ENCODE measurements at regions not wholly inside any gene's neighbourhood (a gene's known extent, or its start where the extent isn't known, plus 50 kb on each side); places are given as distances from the start of the nearest gene placed in this dataset.

GRCh38 chr15:95830281-95830680, 500.2 kb upstream of the NR2F2 start:
- TF ChIP-seq POLR2A (IDR thresholded peaks at IDR 0.05) (no peak), CTCF (IDR thresholded peaks at IDR 0.05) (no peak)
- H3K4me3 ChIP-seq, result no peak overlapping the region
- DNase-seq, result no peak
- no peak overlapping the region for H3K27ac ChIP-seq
- intact Hi-C loops (cut with DNase I), result no loop called here
- H3K4me1 ChIP-seq, result no peaks in the 10 kb centered on the region
- H3K36me3 ChIP-seq, result no peaks in the 10 kb centered on the region
- peaks cover 0 to 6% (median 0%) of the 10 kb centered on the region in 4 donors for H3K27me3 ChIP-seq
- no peaks in the 10 kb centered on the region for H3K9me3 ChIP-seq
- WGBS, 2 donors, result 67 to 68% methylated on average over 4 of the region's 4 CpGs

- TF ChIP-seq CTCF (IDR thresholded peaks at IDR 0.05), result no peak
- TF ChIP-seq POLR2A (IDR thresholded peaks at IDR 0.05), result no peak
- Histone ChIP-seq H3K4me1 (no peaks in the 10 kb centered on the region), H3K27ac (no peak overlapping the region), H3K27me3 (no peaks in the 10 kb centered on the region), H3K36me3 (no peaks in the 10 kb centered on the region), H3K9me3 (no peaks in the 10 kb centered on the region), H3K4me3 (no peak overlapping the region)
- WGBS, 2 donors, result 56 to 61% methylated on average over 3 of the region's 3 CpGs
- intact Hi-C loops (cut with DNase I), result no loop called here
- DNase-seq, result no peak
These were observed 497.8 kb upstream of the NR2F2 start for GRCh38 chr15:95832668-95833067.

GRCh38 chr15:95834028-95834804, 496.3 kb upstream of the NR2F2 start:
- intact Hi-C loops (cut with DNase I), result no loop called here
- TF ChIP-seq POLR2A (IDR thresholded peaks at IDR 0.05) (no peak), CTCF (IDR thresholded peaks at IDR 0.05) (no peak)
- no peak for DNase-seq
- Histone ChIP-seq H3K36me3 (no peaks in the 10 kb centered on the region), H3K27ac (no peak overlapping the region), H3K27me3 (no peaks in the 10 kb centered on the region), H3K9me3 (no peaks in the 10 kb centered on the region), H3K4me1 (no peaks in the 10 kb centered on the region), H3K4me3 (no peak overlapping the region)
- WGBS, 2 donors, result 89 to 92% methylated on average over 5 of the region's 5 CpGs

GRCh38 chr15:95836536-95836935, 494.0 kb upstream of the NR2F2 start:
- H3K4me1 ChIP-seq, result peaks cover 0 to 5% (median 0%) of the 10 kb centered on the region in 3 donors
- intact Hi-C loops (cut with DNase I), result no loop called here
- no peak overlapping the region for H3K27ac ChIP-seq
- H3K9me3 ChIP-seq, result no peaks in the 10 kb centered on the region
- 61 to 84% methylated on average over 1 of the region's 1 CpG for WGBS, 2 donors
- H3K4me3 ChIP-seq, result no peak overlapping the region
- no peak for DNase-seq
- no peaks in the 10 kb centered on the region for H3K36me3 ChIP-seq
- TF ChIP-seq CTCF (IDR thresholded peaks at IDR 0.05) (no peak), POLR2A (IDR thresholded peaks at IDR 0.05) (no peak)
- no peaks in the 10 kb centered on the region for H3K27me3 ChIP-seq

GRCh38 chr15:95837341-95838004, 493.0 kb upstream of the NR2F2 start:
- DNase-seq, result no peak
- H3K4me3 ChIP-seq, result no peak overlapping the region
- no peaks in the 10 kb centered on the region for H3K9me3 ChIP-seq
- H3K27me3 ChIP-seq, result no peaks in the 10 kb centered on the region
- intact Hi-C loops (cut with DNase I), result no loop called here
- no peak for TF ChIP-seq CTCF (IDR thresholded peaks at IDR 0.05)
- no peak for TF ChIP-seq POLR2A (IDR thresholded peaks at IDR 0.05)
- H3K27ac ChIP-seq, result no peak overlapping the region
- 89 to 94% methylated on average over 4 of the region's 4 CpGs for WGBS, 2 donors
- H3K4me1 ChIP-seq, result peaks cover 0 to 5% (median 0%) of the 10 kb centered on the region in 3 donors
- no peaks in the 10 kb centered on the region for H3K36me3 ChIP-seq
